Cardiac fibroblast (primary cell): ENCODE measurements at regions not wholly inside any gene's neighbourhood (a gene's known extent, or its start where the extent isn't known, plus 50 kb on each side); places are given as distances from the start of the nearest gene placed in this dataset.

ENCODE experiments used
- DNase-seq, 2 donors: peaks; one replicate each; pipeline versions ENCODE4 v3.0.0 to v3.0.0-alpha.2; 2010; ENCODE audit warnings: low read depth in 2 of 2
- H3K4me3 ChIP-seq, 2 donors: replicated peaks in 1 of 2; 1 replicate in 1 of 2; 2 replicates in 1 of 2; pipeline ENCODE4 v1.5.1; 2011; ENCODE audit warnings: low read depth in 2 of 2, low read length in 2 of 2, mild to moderate bottlenecking in 2 of 2, moderate library complexity in 1 of 2
- TF ChIP-seq, protein P1 (sequence below): IDR thresholded peaks from one replicate; pipeline ENCODE4 v1.5.1; 2011; ENCODE audit warnings: low read depth, mild to moderate bottlenecking, low read length, inconsistent platforms

DNA sequence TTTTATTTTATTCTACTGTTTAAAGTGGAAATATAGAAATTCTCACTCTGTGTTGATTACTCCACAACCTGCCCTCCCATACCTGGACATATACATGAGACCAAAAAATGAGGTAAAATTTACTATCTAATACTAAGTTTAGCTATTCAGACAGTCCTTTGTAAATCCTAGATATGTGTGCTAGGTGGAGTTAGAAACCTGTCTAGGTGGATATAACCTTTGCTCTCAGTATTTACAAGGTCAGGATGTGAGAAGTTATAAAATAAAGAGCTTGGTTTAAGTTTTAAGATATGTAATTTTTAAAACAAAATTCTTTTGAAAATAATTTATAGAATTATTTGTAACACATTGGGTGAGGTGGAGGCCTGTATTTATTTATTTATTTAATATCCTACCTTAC lies 221.5 kb downstream of the PCDH7 start:
- H3K4me3 ChIP-seq: no peak overlapping the region
- TF ChIP-seq, protein P1, sequence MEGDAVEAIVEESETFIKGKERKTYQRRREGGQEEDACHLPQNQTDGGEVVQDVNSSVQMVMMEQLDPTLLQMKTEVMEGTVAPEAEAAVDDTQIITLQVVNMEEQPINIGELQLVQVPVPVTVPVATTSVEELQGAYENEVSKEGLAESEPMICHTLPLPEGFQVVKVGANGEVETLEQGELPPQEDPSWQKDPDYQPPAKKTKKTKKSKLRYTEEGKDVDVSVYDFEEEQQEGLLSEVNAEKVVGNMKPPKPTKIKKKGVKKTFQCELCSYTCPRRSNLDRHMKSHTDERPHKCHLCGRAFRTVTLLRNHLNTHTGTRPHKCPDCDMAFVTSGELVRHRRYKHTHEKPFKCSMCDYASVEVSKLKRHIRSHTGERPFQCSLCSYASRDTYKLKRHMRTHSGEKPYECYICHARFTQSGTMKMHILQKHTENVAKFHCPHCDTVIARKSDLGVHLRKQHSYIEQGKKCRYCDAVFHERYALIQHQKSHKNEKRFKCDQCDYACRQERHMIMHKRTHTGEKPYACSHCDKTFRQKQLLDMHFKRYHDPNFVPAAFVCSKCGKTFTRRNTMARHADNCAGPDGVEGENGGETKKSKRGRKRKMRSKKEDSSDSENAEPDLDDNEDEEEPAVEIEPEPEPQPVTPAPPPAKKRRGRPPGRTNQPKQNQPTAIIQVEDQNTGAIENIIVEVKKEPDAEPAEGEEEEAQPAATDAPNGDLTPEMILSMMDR: no peak
- DNase-seq: no peak

DNA sequence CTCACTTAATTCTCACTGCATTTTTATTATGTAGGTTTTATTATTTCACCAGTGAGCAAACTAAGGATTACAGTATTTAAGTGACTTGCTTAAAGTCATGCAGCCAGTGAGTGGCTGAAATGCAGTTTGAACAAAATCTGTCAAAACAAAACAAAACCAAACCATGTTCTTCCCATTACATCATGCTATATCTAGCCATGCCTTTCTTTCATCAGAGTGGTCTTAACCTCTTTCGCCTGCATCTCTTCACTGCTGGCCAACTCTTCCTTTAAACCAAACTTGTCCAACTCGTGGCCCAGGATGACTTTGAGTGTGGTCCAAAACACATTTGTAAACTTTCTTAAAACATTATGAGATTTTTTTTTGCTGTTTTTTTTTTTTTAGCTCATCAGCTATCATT lies 223.2 kb downstream of the PCDH7 start:
- TF ChIP-seq, protein P1: no peak
- no peak overlapping the region for H3K4me3 ChIP-seq
- peak in 1 of 2 donors; percentile 7 for DNase-seq

DNA sequence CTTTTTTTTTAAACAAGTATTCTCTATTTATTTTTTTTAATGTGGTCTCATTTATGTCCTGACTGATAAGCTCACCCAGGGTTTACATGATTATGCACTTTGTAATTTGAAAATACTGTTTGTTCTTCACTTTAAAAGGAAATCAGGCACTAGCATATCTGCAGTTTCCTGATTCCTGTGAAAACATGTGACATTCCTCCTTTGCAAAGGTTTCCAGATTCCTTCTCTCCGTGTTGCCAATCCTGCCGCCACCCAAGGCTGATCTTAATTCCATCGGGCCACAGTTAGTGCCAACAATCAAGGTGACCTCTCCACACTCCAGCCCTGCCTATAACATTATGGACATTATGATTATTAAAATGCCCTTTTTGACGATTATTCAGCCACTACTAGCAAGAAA lies 225.4 kb downstream of the PCDH7 start:
- peak in 1 of 2 donors; percentile 28 for DNase-seq
- TF ChIP-seq, protein P1: no peak
- H3K4me3 ChIP-seq: no peak overlapping the region

DNA sequence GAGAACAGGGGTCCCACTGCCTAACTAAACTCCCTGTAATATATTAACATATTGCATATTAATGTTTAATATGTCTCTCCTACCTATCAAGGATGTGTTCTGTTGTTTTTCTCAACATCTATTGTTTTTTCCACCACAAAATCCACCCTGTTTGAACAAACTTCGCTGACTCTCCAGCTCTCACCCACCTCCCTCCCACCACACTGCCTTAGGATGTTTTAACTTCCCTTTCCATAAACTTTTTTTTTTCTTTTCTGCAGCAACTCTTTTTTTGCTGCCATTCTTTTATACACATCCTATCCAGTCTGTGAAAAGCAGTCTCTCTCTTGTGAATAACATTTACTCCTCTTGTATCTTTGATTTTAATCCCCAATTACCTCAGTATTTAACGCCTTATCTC lies 226.1 kb downstream of the PCDH7 start:
- H3K4me3 ChIP-seq: no peak overlapping the region
- TF ChIP-seq, protein P1: no peak
- DNase-seq: no peak

DNA sequence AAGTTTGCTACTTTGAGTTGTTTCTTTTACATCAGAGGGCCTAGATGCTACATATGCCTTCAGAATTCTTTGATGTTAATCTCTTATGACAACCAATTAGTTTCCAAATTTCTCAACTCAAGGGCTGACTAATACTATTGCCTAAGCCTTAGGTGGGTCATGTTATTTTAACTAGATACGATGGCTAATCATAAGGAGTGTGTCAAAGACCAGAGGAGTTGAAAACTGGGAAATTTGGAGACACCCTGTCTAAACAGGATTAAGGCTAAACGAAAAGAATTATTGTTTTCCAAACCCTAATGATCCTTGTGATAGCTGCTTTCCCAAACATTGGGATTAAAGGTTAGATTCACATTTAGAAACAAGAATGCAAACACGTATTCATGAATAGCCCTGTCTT lies 228.5 kb downstream of the PCDH7 start:
- DNase-seq: peak; percentile 57 to 69
- no peak overlapping the region for H3K4me3 ChIP-seq
- TF ChIP-seq, protein P1: no peak

DNA sequence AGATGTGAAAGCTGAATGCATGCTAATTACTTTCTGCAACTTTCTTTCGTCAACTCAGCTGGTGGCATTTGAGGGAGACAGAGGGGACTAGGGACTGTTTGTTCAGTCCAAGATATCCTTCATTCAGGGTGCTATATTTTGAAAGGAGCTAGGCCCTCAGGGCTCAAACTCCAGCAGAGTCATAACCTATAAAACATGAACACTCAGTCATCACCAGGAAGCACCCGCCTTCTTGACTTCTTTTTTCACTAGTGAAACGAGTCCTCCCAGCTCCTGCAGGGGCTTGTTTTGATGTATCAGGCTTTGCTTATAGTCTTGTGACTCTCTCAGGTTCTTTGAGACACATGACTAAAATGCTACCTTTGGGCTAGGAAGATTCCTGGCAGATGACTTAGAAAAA lies 230.6 kb downstream of the PCDH7 start:
- no peak for DNase-seq
- TF ChIP-seq, protein P1: no peak
- no peak overlapping the region for H3K4me3 ChIP-seq

DNA sequence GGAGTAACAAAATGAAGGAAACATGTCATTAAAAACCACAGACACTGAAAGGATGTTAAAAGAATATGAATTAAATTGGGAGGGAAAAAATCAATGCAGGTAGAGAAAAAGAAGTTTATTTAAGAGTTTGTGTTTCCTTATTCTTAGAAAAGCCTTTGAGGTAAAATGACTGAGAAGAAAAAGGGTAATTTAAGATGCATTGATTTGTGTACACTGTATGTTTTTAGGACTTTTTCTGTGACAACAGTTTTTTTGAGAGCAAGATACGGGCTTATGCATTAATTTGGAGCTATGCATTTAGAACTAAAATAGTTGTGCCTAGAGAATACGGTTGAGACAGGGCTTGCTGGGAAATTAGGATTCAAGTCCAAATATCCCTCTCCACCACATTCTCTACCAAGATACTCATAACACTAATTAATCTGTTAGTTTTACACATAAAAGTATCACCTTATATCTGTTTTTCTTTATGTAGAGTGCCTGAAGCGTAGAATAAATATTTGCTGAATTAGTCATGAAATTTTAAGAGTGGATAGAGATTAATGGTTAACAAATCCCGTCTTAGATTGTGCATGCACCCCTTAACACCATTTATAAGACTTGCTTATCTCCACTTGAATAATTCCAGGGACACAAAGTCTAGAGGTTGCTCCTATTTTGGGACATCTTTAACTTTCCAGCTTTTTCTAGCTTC lies 232.5 kb downstream of the PCDH7 start:
- no peak overlapping the region for H3K4me3 ChIP-seq
- TF ChIP-seq, protein P1: no peak
- no peak for DNase-seq
